Upper lobe of left lung (tissue), 6 donors: ENCODE measurements at regions not wholly inside any gene's neighbourhood (a gene's known extent, or its start where the extent isn't known, plus 50 kb on each side); places are given as distances from the start of the nearest gene placed in this dataset.

Experiments
- ATAC-seq, 2 donors: fragments of 200-7000 bp; cut with Tn5 transposase; one replicate each; pipeline ENCODE4 v1.9.1; 2022; ENCODE audit warnings: mild to moderate bottlenecking in 2 of 2, moderate library complexity in 2 of 2; ENCODE audit not compliant: low FRiP score in 2 of 2
- DNase-seq, 2 donors: peaks; one replicate each; pipeline ENCODE4 v3.0.0-alpha.2; 2019 to 2020
- H3K27ac ChIP-seq, 4 donors: fragments of 200-600 bp; sonication (generic); one replicate each; pipeline ENCODE4 v1.5.1; 2016 to 2019
- H3K27me3 ChIP-seq, 4 donors: fragments of 200-600 bp; sonication (generic); one replicate each; pipeline ENCODE4 v1.5.1; 2017 to 2019
- H3K36me3 ChIP-seq, 4 donors: fragments of 200-600 bp; sonication (generic); one replicate each; pipeline ENCODE4 v1.5.1; 2016 to 2019
- H3K4me1 ChIP-seq, 4 donors: fragments of 200-600 bp; sonication (generic); one replicate each; pipeline ENCODE4 v1.5.1; 2018 to 2019
- H3K4me3 ChIP-seq, 4 donors: fragments of 200-600 bp; sonication (generic); one replicate each; pipeline ENCODE4 v1.5.1; 2017 to 2019; ENCODE audit warnings: mild to moderate bottlenecking in 2 of 4, moderate library complexity in 1 of 4
- H3K9me3 ChIP-seq, 4 donors: fragments of 200-600 bp; sonication (generic); one replicate each; pipeline ENCODE4 v1.5.1; 2018 to 2019
- EP300 ChIP-seq, 4 donors: sonication (generic); formaldehyde crosslinking; IDR thresholded peaks; one replicate each; pipeline ENCODE4 v1.5.1; 2017; ENCODE audit warnings: antibody characterized with exemption in 4 of 4, control low read depth in 2 of 4
- POLR2A ChIP-seq, 4 donors: fragments of 450-650 bp; IDR thresholded peaks; one replicate each; pipeline ENCODE4 v1.5.1; 2016 to 2017; ENCODE audit warnings: antibody characterized with exemption in 4 of 4, mild to moderate bottlenecking in 2 of 4
- POLR2AphosphoS5 ChIP-seq, 2 donors: sonication (generic); formaldehyde crosslinking; IDR thresholded peaks; one replicate each; pipeline ENCODE4 v1.5.1; 2017; ENCODE audit warnings: antibody characterized with exemption in 2 of 2
- WGBS, 2 donors: methylation state at CpG; one replicate each; pipeline ENCODE4 v1.1.5; 2017 to 2018; 5-methylcytosine and 5-hydroxymethylcytosine counted together
- TF ChIP-seq, protein P1 (sequence below), 6 experiments: fragments of 450-650 bp in 4 of 6; fragments of 200-600 bp in 2 of 6; sonication (generic) in 2 of 6; IDR thresholded peaks; one replicate each; pipeline ENCODE4 v1.5.1; 2016 to 2019; ENCODE audit warnings: antibody characterized with exemption in 6 of 6
- donor health status: DM: no; HTN: no; CAD: no; lungs with moderate emphysema.
- donor health status: DM: no; HTN: yes; CAD: no; lungs with severe emphysema.

DNA sequence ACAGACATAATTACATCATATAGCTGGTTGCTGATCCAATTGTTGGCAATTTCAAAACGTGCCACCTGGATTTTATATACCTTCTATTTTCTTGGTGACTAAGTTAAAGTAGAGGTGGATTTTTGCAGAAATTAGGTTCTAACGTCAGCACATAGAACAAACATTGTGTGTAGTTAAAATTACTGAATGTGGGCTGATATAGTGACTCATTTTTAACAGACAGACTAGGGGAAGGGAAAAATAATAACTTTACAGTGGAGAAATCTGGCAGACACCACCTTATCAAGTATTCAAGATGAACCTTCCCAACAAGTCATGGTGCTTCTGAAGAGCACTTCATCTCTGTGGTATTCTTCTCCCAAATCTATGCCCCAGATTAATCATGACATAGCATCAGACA lies 134.5 kb downstream of the UCHL1 start:
- no peak for TF ChIP-seq EP300 (IDR thresholded peaks at IDR 0.05)
- TF ChIP-seq POLR2A (IDR thresholded peaks at IDR 0.05): no peak
- TF ChIP-seq POLR2AphosphoS5 (IDR thresholded peaks at IDR 0.05): no peak
- TF ChIP-seq, protein P1, sequence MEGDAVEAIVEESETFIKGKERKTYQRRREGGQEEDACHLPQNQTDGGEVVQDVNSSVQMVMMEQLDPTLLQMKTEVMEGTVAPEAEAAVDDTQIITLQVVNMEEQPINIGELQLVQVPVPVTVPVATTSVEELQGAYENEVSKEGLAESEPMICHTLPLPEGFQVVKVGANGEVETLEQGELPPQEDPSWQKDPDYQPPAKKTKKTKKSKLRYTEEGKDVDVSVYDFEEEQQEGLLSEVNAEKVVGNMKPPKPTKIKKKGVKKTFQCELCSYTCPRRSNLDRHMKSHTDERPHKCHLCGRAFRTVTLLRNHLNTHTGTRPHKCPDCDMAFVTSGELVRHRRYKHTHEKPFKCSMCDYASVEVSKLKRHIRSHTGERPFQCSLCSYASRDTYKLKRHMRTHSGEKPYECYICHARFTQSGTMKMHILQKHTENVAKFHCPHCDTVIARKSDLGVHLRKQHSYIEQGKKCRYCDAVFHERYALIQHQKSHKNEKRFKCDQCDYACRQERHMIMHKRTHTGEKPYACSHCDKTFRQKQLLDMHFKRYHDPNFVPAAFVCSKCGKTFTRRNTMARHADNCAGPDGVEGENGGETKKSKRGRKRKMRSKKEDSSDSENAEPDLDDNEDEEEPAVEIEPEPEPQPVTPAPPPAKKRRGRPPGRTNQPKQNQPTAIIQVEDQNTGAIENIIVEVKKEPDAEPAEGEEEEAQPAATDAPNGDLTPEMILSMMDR (IDR thresholded peaks at IDR 0.05): no peak
- Histone ChIP-seq H3K4me1 (peaks cover 0 to 10% (median 4%) of the 10 kb centered on the region in 4 donors), H3K36me3 (no peaks in the 10 kb centered on the region), H3K27me3 (no peaks in the 10 kb centered on the region), H3K9me3 (no peaks in the 10 kb centered on the region), H3K4me3 (no peak overlapping the region), H3K27ac (peak overlapping the region in 1 of 4 donors; percentile 4)
- ATAC-seq (no peak), DNase-seq (no peak)
- 93 to 94% methylated on average over 2 of the region's 2 CpGs for WGBS, 2 donors

DNA sequence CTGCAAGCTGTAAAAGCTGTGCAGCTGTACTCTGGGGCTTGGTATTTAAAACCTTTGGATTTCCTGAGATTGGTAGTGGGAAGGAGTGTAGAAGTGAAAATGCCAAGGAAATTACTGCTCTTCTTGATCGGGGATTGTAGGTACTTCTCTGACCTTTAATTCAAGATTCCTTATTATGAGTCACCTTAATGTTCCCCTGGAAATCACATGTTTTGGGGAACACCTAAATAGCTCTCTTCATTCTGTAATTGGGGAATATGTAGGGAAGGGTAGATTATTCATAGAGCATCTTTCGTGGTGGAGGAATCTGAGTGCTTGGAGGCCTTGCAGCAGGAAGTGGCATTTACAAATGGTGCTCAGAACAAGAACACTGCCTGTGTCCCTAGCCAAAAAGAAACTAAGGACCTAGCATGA lies 137.8 kb downstream of the UCHL1 start:
- H3K9me3 ChIP-seq: no peaks in the 10 kb centered on the region
- no peaks in the 10 kb centered on the region for H3K27me3 ChIP-seq
- DNase-seq (no peak), ATAC-seq (no peak)
- TF ChIP-seq POLR2A (IDR thresholded peaks at IDR 0.05) (no peak), POLR2AphosphoS5 (IDR thresholded peaks at IDR 0.05) (no peak), EP300 (IDR thresholded peaks at IDR 0.05) (no peak)
- TF ChIP-seq, protein P1 (IDR thresholded peaks at IDR 0.05): no peak
- no peak overlapping the region for H3K4me3 ChIP-seq
- no peak overlapping the region for H3K27ac ChIP-seq
- no peaks in the 10 kb centered on the region for H3K36me3 ChIP-seq
- peaks cover 0 to 10% (median 4%) of the 10 kb centered on the region in 4 donors for H3K4me1 ChIP-seq
- 46 to 82% methylated on average over 2 of the region's 2 CpGs for WGBS, 2 donors

DNA sequence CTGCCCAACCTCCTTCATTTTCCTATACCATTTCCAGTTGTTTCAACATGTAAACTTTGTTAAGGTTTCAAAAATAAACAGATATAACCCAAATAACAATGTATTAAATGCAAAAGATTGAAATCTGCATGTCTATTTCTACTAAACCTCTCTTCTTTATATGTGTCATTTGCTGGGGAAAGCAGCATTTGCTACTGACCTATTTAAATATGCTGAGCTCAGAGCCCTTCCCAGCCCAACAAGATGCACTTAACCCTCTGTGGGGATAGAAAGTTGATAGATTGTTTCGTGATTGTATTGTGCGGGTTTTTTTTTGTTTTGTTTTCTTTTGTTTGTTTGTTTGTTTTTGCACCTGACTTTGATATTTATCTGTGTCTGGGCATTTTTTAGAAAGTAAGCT lies 139.5 kb downstream of the UCHL1 start:
- no peaks in the 10 kb centered on the region for H3K36me3 ChIP-seq
- TF ChIP-seq, protein P1 (IDR thresholded peaks at IDR 0.05): no peak
- no peak for TF ChIP-seq POLR2A (IDR thresholded peaks at IDR 0.05)
- no peak for TF ChIP-seq POLR2AphosphoS5 (IDR thresholded peaks at IDR 0.05)
- no peak for TF ChIP-seq EP300 (IDR thresholded peaks at IDR 0.05)
- H3K27me3 ChIP-seq: no peaks in the 10 kb centered on the region
- peaks cover 0 to 4% (median 0%) of the 10 kb centered on the region in 4 donors for H3K4me1 ChIP-seq
- H3K4me3 ChIP-seq: no peak overlapping the region
- H3K9me3 ChIP-seq: no peaks in the 10 kb centered on the region
- ATAC-seq: no peak
- H3K27ac ChIP-seq: peak overlapping the region in 2 of 4 donors; percentile 13 to 16
- WGBS, 2 donors: 77 to 84% methylated on average over 2 of the region's 2 CpGs
- DNase-seq: no peak

DNA sequence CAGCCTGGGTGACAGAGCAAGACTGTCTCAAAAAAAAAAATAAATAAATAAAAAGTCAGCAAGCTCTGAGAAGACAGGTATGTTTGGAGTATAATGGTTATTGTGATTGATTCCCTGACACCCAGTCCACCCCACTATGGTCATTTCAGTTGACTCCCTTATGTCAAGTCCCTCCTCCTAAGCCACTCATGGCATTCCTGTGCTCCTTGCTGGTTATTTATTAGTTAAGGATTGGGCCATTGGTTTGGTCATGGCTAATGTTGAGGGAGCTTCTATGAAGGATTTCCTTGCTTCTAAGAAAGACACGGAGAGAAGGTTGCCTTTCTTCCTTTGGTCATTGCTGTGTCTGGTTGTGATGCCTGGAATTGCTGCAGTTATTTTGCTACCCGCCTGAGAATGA lies 140.1 kb downstream of the UCHL1 start:
- DNase-seq (no peak), ATAC-seq (no peak)
- H3K9me3 ChIP-seq: no peaks in the 10 kb centered on the region
- WGBS, 2 donors: 89 to 90% methylated on average over 2 of the region's 2 CpGs
- no peaks in the 10 kb centered on the region for H3K27me3 ChIP-seq
- H3K4me3 ChIP-seq: no peak overlapping the region
- H3K36me3 ChIP-seq: no peaks in the 10 kb centered on the region
- H3K27ac ChIP-seq: no peak overlapping the region
- peaks cover 0 to 3% (median 0%) of the 10 kb centered on the region in 4 donors for H3K4me1 ChIP-seq
- TF ChIP-seq, protein P1 (IDR thresholded peaks at IDR 0.05): no peak
- TF ChIP-seq POLR2A (IDR thresholded peaks at IDR 0.05) (no peak), EP300 (IDR thresholded peaks at IDR 0.05) (no peak), POLR2AphosphoS5 (IDR thresholded peaks at IDR 0.05) (no peak)

DNA sequence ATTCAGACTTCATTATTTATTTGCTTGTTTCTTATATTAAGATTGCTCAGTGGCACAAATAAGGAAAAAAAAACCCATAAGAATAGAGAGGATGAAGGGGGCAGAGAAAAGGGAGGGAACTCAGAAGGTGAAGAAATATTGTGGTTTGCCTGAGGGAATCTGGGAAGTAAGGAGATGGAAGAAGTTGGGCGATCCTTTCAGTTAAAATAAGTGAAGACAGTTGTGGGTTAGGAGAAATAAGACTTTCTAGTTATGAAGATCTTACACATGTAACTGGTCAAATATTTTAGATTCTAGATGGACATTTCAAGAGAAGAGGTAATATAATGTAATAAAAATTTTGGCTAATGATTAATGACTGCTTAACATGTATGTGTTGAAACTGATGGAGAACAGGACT lies 138.7 kb upstream of the LIMCH1 start:
- no peaks in the 10 kb centered on the region for H3K36me3 ChIP-seq

More for the DNA sequence above, 138.7 kb upstream of the LIMCH1 start:
- ATAC-seq (no peak), DNase-seq (no peak)
- no peaks in the 10 kb centered on the region for H3K9me3 ChIP-seq
- no peak overlapping the region for H3K4me3 ChIP-seq
- H3K4me1 ChIP-seq: peaks cover 0 to 3% (median 0%) of the 10 kb centered on the region in 4 donors
- WGBS, 2 donors: 68 to 77% methylated on average over 1 of the region's 1 CpG
- H3K27ac ChIP-seq: no peak overlapping the region
- TF ChIP-seq, protein P1 (IDR thresholded peaks at IDR 0.05): no peak
- TF ChIP-seq EP300 (IDR thresholded peaks at IDR 0.05) (no peak), POLR2AphosphoS5 (IDR thresholded peaks at IDR 0.05) (no peak), POLR2A (IDR thresholded peaks at IDR 0.05) (no peak)
- H3K27me3 ChIP-seq: no peaks in the 10 kb centered on the region
